GM10266 (cell line): ENCODE measurements at regions not wholly inside any gene's neighbourhood (a gene's known extent, or its start where the extent isn't known, plus 50 kb on each side); places are given as distances from the start of the nearest gene placed in this dataset.

Source experiments
- DNase-seq: peaks from one replicate; pipeline ENCODE4 v3.0.0; 2012; ENCODE audit errors: extremely low spot score
- TF ChIP-seq, protein P1 (sequence below): IDR thresholded peaks from 2 replicates; pipeline ENCODE4 v1.5.1; 2012; ENCODE audit warnings: mild to moderate bottlenecking, low read depth; ENCODE audit not compliant: control insufficient read depth, insufficient read depth; ENCODE audit errors: missing control alignments

DNA sequence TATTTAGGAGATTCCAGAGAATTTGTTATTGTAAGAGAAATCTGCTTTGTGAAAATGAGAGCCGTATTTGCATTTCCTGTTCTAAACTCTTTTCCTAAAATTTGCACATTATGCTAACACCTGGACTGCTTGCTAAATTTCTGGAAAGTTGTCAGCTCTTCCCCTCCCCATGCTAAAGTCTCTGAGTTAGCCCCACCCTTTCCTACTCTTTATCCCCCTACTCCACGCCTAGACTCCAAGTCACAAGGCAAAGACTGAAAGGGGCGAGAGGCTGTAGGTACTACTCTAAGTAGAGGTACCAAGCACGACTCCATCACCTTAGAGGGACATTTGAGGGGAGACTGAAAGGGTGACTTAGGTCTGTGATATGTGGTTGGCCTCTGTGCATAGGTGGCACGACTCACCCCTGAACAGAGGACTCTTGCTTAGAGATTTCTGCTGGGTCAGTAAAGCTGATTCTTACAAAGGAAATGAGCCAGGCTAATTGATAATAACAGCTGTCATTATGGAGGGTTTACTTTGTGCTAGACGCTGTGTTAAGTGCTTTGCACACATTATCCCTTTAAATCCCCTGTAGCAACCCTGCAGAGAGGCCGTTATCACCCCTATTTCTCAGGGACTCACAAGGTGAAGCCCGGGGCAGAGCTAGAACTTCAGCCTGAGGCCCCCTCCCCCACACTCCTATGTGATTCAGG lies 373.5 kb downstream of the EN1 start:
- DNase-seq, result no peak
- TF ChIP-seq, protein P1, sequence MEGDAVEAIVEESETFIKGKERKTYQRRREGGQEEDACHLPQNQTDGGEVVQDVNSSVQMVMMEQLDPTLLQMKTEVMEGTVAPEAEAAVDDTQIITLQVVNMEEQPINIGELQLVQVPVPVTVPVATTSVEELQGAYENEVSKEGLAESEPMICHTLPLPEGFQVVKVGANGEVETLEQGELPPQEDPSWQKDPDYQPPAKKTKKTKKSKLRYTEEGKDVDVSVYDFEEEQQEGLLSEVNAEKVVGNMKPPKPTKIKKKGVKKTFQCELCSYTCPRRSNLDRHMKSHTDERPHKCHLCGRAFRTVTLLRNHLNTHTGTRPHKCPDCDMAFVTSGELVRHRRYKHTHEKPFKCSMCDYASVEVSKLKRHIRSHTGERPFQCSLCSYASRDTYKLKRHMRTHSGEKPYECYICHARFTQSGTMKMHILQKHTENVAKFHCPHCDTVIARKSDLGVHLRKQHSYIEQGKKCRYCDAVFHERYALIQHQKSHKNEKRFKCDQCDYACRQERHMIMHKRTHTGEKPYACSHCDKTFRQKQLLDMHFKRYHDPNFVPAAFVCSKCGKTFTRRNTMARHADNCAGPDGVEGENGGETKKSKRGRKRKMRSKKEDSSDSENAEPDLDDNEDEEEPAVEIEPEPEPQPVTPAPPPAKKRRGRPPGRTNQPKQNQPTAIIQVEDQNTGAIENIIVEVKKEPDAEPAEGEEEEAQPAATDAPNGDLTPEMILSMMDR, result no peak

DNA sequence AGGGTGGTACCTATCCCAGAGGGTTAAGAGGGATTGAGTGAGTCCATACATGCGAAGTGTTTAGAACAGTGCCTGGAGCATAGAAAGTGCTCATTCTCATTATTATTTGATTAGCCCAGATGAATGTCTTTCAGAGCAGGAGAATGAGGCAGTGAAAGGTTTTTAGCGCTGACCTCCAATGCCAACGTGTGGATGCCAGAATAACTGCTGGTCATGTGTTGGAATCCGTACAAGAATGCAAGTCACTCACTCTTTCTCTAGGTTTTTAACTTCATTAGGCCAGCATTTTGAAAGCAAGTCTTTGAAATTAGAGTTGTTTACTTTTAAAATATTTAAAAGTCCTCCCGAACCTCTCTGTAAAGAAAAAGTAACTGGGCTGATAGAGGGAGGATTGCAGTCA lies 374.2 kb downstream of the EN1 start:
- TF ChIP-seq, protein P1, result no peak
- DNase-seq, result no peak

DNA sequence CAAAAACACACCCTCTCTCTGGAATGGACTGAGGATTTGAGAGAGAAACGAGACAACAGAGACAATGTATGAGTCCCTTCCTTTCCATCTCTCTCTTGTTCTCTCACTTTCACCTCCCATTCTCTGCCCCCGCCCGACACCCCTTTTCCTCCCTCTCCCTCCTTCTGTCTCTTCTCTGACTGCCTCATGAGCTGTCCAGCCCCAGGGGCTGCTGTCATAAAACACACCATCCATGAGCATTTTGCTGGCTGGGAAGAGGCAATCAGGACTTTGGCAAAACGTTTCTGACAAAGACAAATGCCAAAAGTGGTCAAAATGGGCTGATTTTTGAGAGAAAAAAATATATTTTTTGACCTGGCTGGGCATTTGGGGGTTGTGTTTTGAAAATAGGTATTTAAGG lies 377.2 kb downstream of the EN1 start:
- no peak for DNase-seq
- TF ChIP-seq, protein P1, result no peak

DNA sequence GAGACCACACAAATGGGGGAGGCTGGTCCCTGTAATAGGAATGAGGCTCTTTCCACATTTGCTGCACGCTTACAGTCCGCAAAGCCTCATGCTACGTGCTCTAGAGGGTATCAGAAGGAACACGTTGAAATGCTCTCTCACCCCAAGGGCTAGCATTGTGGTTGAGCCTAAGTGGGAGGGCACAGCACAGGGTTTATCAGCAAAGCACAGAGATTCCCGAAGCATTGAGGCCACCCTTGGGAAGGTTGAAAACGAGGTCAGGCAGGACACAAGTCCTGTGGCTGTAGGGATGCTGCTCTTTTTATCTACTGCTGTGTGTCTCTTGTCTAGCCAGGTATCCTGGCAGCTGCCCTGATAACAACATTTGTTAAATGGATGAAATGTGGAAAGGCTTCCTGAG lies 378.3 kb downstream of the EN1 start:
- no peak for DNase-seq
- TF ChIP-seq, protein P1, result no peak

DNA sequence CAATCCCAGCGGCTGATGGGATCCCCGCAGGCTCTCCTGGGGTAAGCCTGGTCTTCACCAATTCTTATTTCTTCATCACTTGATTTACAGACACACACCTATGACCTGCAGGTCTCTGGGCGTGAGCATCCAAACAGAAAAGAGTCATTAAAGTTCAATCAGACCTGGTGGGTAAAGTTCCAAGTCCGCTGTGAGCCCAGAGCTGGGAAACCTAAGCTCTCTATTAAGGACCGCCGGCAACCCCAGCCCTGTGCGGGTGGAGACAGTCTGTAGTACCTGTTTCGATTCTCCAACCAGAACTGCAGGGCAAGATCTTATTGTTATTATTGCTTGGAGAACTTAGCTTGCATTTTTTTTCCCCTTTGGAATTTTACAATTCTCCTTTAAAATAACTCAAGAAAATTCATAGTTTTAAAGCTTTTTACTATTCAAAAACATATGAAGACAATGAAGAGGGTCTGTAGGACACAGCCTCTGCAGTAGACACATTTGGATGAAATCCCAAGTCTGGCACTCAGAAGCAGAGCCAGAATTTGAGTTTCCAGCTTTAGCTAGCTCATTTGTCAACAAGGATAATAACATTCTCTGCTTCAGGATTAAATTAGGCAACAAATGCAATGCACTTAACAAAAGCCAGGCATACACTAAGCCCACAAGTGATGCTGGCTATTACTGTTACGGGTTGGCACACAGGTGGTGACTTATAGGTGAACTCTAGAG lies 376.4 kb downstream of the INSIG2 start:
- DNase-seq, result no peak
- TF ChIP-seq, protein P1, result no peak

DNA sequence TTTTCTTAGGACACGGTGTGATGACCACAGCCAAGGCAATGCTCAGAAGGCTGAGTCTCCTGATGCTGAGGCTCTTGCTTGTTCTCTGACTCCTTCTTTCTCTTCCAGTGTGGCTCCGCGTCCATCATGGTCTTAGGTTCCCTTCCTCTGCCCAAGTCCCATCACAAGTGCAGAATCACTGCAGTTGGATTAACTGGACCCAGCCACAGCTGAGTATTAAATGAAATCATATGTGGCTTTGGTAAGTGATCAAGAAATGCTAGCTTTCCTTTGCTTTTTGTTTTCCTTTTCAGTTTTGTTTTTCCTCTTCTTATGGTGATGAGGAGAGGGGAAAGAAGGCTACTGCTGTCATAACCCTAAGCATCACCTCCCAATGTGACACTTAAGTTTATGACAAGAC lies 375.8 kb downstream of the INSIG2 start:
- TF ChIP-seq, protein P1, result no peak
- no peak for DNase-seq

DNA sequence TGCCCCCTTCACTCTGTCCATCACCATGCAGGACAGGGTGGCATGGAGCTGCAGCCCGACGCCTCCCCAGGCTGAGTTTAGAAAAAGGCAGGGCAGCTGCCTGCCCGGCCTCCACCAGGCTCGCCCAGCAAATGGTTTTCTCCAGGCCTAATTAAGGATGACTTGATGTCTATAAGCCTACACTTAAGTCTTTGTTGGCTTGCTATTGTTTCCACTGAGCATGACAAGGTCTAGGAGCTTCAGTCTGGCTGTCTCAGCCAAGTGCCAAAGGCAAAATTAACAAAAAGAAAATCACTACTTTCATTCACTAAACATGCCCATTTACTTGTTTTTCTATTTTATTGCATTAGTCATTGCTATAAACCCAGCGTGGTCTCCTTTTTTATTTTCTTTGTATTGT lies 372.2 kb downstream of the INSIG2 start:
- no peak for DNase-seq
- TF ChIP-seq, protein P1, result no peak
